GM18508 (cell line): ENCODE measurements at regions not wholly inside any gene's neighbourhood (a gene's known extent, or its start where the extent isn't known, plus 50 kb on each side); places are given as distances from the start of the nearest gene placed in this dataset.
"Not testable (repeated sequence)": the region's sequence is repeated elsewhere in the genome, so short reads cannot be mapped to it uniquely, and the experiment has no call there.

Source experiments
- ATAC-seq: cut with Tn5 transposase; IDR thresholded peaks from one replicate; pipeline ENCODE4 v1.9.1; 2021; ENCODE audit warnings: moderate number of reproducible peaks; ENCODE audit not compliant: insufficient read depth, unreplicated experiment

- ATAC-seq = no peak
These were observed 122.9 kb downstream of the CAVIN4 start for GRCh38 chr9:100700689-100701318.

- peak; percentile 67 for ATAC-seq
These were observed 136.7 kb downstream of the CAVIN4 start for GRCh38 chr9:100714372-100715099.

- ATAC-seq = no peak
These were observed 137.2 kb downstream of the CAVIN4 start for GRCh38 chr9:100715100-100715380.

GRCh38 chr9:100718717-100719116 lies 140.8 kb downstream of the CAVIN4 start:
- no peak for ATAC-seq

GRCh38 chr9:100720922-100721321 lies 143.0 kb downstream of the CAVIN4 start:
- ATAC-seq = no peak

GRCh38 chr9:100724886-100725285 lies 147.0 kb downstream of the CAVIN4 start:
- ATAC-seq = no peak

- ATAC-seq = no peak
These were observed 147.5 kb downstream of the CAVIN4 start for GRCh38 chr9:100725371-100725770.

GRCh38 chr9:100729336-100729895 lies 151.5 kb downstream of the CAVIN4 start:
- no peak for ATAC-seq

- no peak for ATAC-seq
These were observed 152.2 kb downstream of the CAVIN4 start for GRCh38 chr9:100730086-100730485.

- no peak for ATAC-seq
These were observed 153.2 kb downstream of the CAVIN4 start for GRCh38 chr9:100731038-100731556.

GRCh38 chr9:100731557-100731956 lies 153.7 kb downstream of the CAVIN4 start:
- no peak for ATAC-seq

- no peak for ATAC-seq
These were observed 161.3 kb downstream of the CAVIN4 start for GRCh38 chr9:100739208-100739607.

GRCh38 chr9:100739666-100740065 lies 161.8 kb downstream of the CAVIN4 start:
- ATAC-seq = no peak

- not testable (repeated sequence) for ATAC-seq
These were observed 171.1 kb downstream of the CAVIN4 start for GRCh38 chr9:100748930-100749329.

- ATAC-seq = no peak
These were observed 178.3 kb downstream of the CAVIN4 start for GRCh38 chr9:100756217-100756616.

GRCh38 chr9:100759215-100759614 lies 181.3 kb downstream of the CAVIN4 start:
- no peak for ATAC-seq

GRCh38 chr9:100761276-100761802 lies 183.5 kb downstream of the CAVIN4 start:
- no peak for ATAC-seq

GRCh38 chr9:100774326-100774725 lies 196.4 kb downstream of the CAVIN4 start:
- no peak for ATAC-seq

GRCh38 chr9:100774962-100775361 lies 197.1 kb downstream of the CAVIN4 start:
- ATAC-seq = no peak

- ATAC-seq = no peak
These were observed 198.0 kb downstream of the CAVIN4 start for GRCh38 chr9:100775912-100776311.

- ATAC-seq = no peak
These were observed 206.9 kb downstream of the CAVIN4 start for GRCh38 chr9:100784755-100785154.
